Globus pallidus (tissue), 1 donor: ENCODE measurements at regions not wholly inside any gene's neighbourhood (a gene's known extent, or its start where the extent isn't known, plus 50 kb on each side); places are given as distances from the start of the nearest gene placed in this dataset.
"Not testable (repeated sequence)": the region's sequence is repeated elsewhere in the genome, so short reads cannot be mapped to it uniquely, and the experiment has no call there.

Experiments
- DNase-seq: peaks from one replicate; pipeline ENCODE4 v3.0.0-alpha.2; 2015; ENCODE audit warnings: low spot score

GRCh38 chr3:22765679-22766078 lies 437.4 kb upstream of the UBE2E2 start:
- DNase-seq: no peak

GRCh38 chr3:22777834-22778233 lies 425.3 kb upstream of the UBE2E2 start:
- no peak for DNase-seq

GRCh38 chr3:22779737-22780136 lies 423.4 kb upstream of the UBE2E2 start:
- no peak for DNase-seq

- no peak for DNase-seq
Measured at GRCh38 chr3:22792533-22792932, 410.6 kb upstream of the UBE2E2 start.

- DNase-seq: no peak
Measured at GRCh38 chr3:22795917-22796316, 407.2 kb upstream of the UBE2E2 start.

- no peak for DNase-seq
Measured at GRCh38 chr3:22798461-22798860, 404.7 kb upstream of the UBE2E2 start.

GRCh38 chr3:22819209-22819608 lies 383.9 kb upstream of the UBE2E2 start:
- DNase-seq: no peak

GRCh38 chr3:22835041-22835440 lies 368.1 kb upstream of the UBE2E2 start:
- peak; percentile 10 for DNase-seq

GRCh38 chr3:22836131-22836530 lies 367.0 kb upstream of the UBE2E2 start:
- no peak for DNase-seq

GRCh38 chr3:22843854-22844253 lies 359.3 kb upstream of the UBE2E2 start:
- DNase-seq: no peak

GRCh38 chr3:22846566-22846965 lies 356.6 kb upstream of the UBE2E2 start:
- no peak for DNase-seq

GRCh38 chr3:22849583-22849982 lies 353.5 kb upstream of the UBE2E2 start:
- not testable (repeated sequence) for DNase-seq

GRCh38 chr3:22856811-22857210 lies 346.3 kb upstream of the UBE2E2 start:
- no peak for DNase-seq

- DNase-seq: no peak
Measured at GRCh38 chr3:22858486-22858885, 344.6 kb upstream of the UBE2E2 start.

- no peak for DNase-seq
Measured at GRCh38 chr3:22859618-22860017, 343.5 kb upstream of the UBE2E2 start.

GRCh38 chr3:22861426-22861825 lies 341.7 kb upstream of the UBE2E2 start:
- no peak for DNase-seq

- no peak for DNase-seq
Measured at GRCh38 chr3:22862111-22862510, 341.0 kb upstream of the UBE2E2 start.

GRCh38 chr3:22882834-22883233 lies 320.3 kb upstream of the UBE2E2 start:
- not testable (repeated sequence) for DNase-seq

- no peak for DNase-seq
Measured at GRCh38 chr3:22885039-22885438, 318.1 kb upstream of the UBE2E2 start.

GRCh38 chr3:22885574-22886341 lies 317.4 kb upstream of the UBE2E2 start:
- DNase-seq: no peak

GRCh38 chr3:22886439-22887068 lies 316.6 kb upstream of the UBE2E2 start:
- peak; percentile 26 for DNase-seq

- peak; percentile 31 for DNase-seq
Measured at GRCh38 chr3:22887664-22888291, 315.3 kb upstream of the UBE2E2 start.

GRCh38 chr3:22893101-22893500 lies 310.0 kb upstream of the UBE2E2 start:
- DNase-seq: no peak
